Liver (tissue), 6 donors: ENCODE measurements at regions not wholly inside any gene's neighbourhood (a gene's known extent, or its start where the extent isn't known, plus 50 kb on each side); places are given as distances from the start of the nearest gene placed in this dataset.
"Not testable (repeated sequence)": the region's sequence is repeated elsewhere in the genome, so short reads cannot be mapped to it uniquely, and the experiment has no call there.

Experiments
- DNase-seq: peaks from one replicate; pipeline ENCODE4 v3.0.0-alpha.2; 2017; ENCODE audit warnings: low spot score
- H3K27ac ChIP-seq, 2 donors: one replicate each; pipeline ENCODE4 v1.7.0; 2013; ENCODE audit warnings: inconsistent platforms in 2 of 2, low read length in 2 of 2, control low read depth in 1 of 2, low read depth in 1 of 2, mild to moderate bottlenecking in 1 of 2
- H3K27me3 ChIP-seq, 4 donors: one replicate each; pipeline versions ENCODE4 v1.6.1 to v1.7.0; 2013; ENCODE audit warnings: low read length in 3 of 4, inconsistent platforms in 1 of 4, mild to moderate bottlenecking in 1 of 4, moderate library complexity in 1 of 4; ENCODE audit not compliant: control insufficient read depth in 4 of 4, insufficient read depth in 4 of 4
- H3K36me3 ChIP-seq, 4 donors: one replicate each; pipeline versions ENCODE4 v1.6.1 to v1.7.0; 2013; ENCODE audit warnings: low read length in 3 of 4, mild to moderate bottlenecking in 3 of 4, low read depth in 1 of 4, moderate library complexity in 1 of 4; ENCODE audit not compliant: control insufficient read depth in 4 of 4, insufficient read depth in 3 of 4
- H3K4me1 ChIP-seq, 4 donors: one replicate each; pipeline versions ENCODE4 v1.6.1 to v1.7.0; 2013; ENCODE audit warnings: low read length in 3 of 4, mild to moderate bottlenecking in 3 of 4, moderate library complexity in 1 of 4; ENCODE audit not compliant: control insufficient read depth in 4 of 4, insufficient read depth in 4 of 4
- H3K4me3 ChIP-seq, 3 donors: one replicate each; pipeline versions ENCODE4 v1.6.1 to v1.7.0; 2013; ENCODE audit warnings: low read length in 3 of 3, control low read depth in 1 of 3, low read depth in 1 of 3, mild to moderate bottlenecking in 1 of 3
- H3K9ac ChIP-seq, 2 donors: one replicate each; pipeline ENCODE4 v1.7.0; 2013; ENCODE audit warnings: low read length in 2 of 2, mild to moderate bottlenecking in 2 of 2, moderate library complexity in 2 of 2, control low read depth in 1 of 2, low read depth in 1 of 2
- H3K9me3 ChIP-seq, 4 donors: one replicate each; pipeline versions ENCODE4 v1.6.1 to v1.7.0; 2013; ENCODE audit warnings: low read length in 3 of 4; ENCODE audit not compliant: control insufficient read depth in 4 of 4
- WGBS: extraction: QIAGEN DNeasy Blood & Tissue Kit; methylation state at CpG from one replicate; pipeline ENCODE4 v1.1.7; 2013; 5-methylcytosine and 5-hydroxymethylcytosine counted together
- donor health status: healthy.
- donor health status: healthy.
- donor health status: healthy.

DNA sequence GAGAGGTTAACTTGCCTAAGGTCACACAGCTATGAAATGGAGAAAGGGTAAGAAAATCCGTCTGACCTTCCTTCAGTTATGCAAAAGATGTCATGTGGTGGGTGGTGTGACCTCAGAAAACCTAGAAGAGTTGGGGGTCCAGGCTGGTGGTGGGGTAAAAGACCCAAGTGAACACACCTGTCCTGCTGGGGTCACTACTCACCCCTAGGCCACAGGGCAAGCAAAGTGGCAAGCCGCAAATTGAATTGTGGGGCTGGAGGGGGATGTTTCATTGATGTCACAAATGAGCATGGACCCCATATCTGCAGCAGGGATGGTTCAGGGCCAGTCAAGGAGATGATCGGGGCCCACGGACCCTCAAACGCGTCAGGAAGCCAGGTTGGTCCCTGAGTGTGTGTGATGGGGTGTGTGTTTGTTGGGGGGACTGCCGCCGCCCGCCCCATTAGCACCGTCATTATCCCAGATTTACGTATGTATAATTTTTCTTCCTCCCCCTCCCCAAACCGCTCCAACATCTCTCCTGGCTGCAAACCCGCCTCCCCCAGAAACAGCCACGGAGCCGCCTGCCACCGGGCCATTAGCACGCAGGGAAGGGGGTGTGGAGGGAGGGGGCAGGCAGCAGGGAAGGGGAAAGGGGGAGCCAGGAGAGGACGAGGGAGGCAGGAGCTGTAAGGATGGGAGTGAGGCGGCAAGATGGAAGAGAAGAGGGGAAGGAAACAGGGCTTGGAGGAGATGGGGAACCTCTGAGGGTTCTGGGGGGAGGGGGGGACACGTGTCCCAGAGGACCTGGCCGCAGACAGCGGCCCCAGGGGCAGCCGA is 157.4 kb downstream of the CRLF3 start:
- not testable (repeated sequence) for DNase-seq, H3K4me1 ChIP-seq, H3K4me3 ChIP-seq

DNA sequence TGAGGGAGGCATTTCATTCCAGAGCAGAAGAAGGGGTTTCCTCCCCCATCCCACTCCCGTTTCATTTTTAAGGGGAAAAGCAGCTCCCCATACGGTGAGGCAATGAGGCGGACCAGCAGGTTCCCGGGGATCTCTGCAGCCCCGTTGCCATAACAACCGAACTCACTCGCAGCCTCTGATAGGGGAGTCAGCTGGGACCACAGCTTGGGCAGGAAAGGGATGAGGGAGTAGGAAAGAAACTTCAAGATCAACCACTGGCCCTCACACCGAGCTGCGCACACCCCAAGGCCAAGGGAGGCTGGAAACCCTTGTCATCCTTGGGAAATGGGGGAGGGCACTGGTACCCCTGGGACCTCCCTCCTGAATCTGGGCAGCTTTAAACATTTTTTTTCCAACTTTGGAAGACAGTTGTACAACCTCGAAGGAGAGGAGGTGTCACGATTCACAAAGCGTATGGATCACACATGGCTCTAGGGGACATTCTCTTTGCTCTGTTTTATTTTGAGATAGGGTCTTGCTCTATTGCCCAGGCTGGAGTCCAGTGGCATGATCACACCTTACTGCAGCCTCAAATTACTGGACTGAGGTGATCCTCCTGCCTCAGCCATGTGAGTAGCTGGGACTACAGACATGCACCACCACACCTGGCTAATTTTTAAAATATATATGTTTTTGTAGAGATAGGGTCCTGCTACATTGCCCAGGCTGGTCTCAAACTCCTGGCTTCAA is 160.6 kb downstream of the CRLF3 start:
- not testable (repeated sequence) for H3K4me1 ChIP-seq, H3K9ac ChIP-seq, H3K9me3 ChIP-seq, H3K27me3 ChIP-seq, DNase-seq, H3K27ac ChIP-seq, H3K36me3 ChIP-seq, H3K4me3 ChIP-seq
- WGBS = 27% methylated on average over 12 of the region's 12 CpGs

More for the DNA sequence above, 157.4 kb downstream of the CRLF3 start:
- not testable (repeated sequence) for H3K27ac ChIP-seq, H3K9me3 ChIP-seq, H3K36me3 ChIP-seq, H3K27me3 ChIP-seq, H3K9ac ChIP-seq
- 33% methylated on average over 22 of the region's 23 CpGs for WGBS

DNA sequence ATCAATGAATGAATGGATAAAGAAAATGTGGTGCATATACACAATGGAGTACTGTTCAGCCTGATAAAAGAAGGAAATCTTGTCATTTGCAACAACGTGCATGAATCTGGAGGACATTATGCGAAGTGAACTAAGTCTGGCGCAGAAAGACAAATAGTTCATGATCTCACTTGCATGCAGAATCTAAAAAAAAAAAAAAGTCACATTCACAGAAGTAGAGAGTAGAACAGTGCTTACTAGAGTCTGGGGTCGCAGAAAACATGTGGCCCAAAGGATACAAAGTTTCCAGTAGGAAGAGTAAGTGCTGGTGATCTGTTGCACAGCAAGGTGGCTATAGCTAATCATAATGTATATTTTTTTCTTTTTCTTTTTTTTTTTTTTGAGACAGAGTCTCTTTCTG is 167.3 kb downstream of the CRLF3 start:
- not testable (repeated sequence) for H3K27ac ChIP-seq, H3K27me3 ChIP-seq, H3K9ac ChIP-seq, H3K4me1 ChIP-seq, H3K9me3 ChIP-seq, DNase-seq, H3K36me3 ChIP-seq, H3K4me3 ChIP-seq
- 96% methylated on average over 3 of the region's 4 CpGs for WGBS

GRCh38 chr17:30653038-30653437 is 171.5 kb downstream of the CRLF3 start:
- H3K36me3 ChIP-seq, H3K4me3 ChIP-seq, H3K9ac ChIP-seq, H3K4me1 ChIP-seq, H3K9me3 ChIP-seq, H3K27me3 ChIP-seq, H3K27ac ChIP-seq, DNase-seq: not testable (repeated sequence)
- WGBS = 87% methylated on average over 1 of the region's 1 CpG

- not testable (repeated sequence) for H3K27ac ChIP-seq, H3K9ac ChIP-seq, H3K9me3 ChIP-seq, H3K4me1 ChIP-seq, H3K4me3 ChIP-seq, DNase-seq, H3K36me3 ChIP-seq, H3K27me3 ChIP-seq
- 85% methylated on average over 5 of the region's 7 CpGs for WGBS
These were observed 172.9 kb downstream of the GOSR1 start for GRCh38 chr17:30650149-30650548.

- not testable (repeated sequence) for H3K9ac ChIP-seq, H3K27ac ChIP-seq, DNase-seq, H3K27me3 ChIP-seq, H3K9me3 ChIP-seq, H3K4me1 ChIP-seq, H3K4me3 ChIP-seq, H3K36me3 ChIP-seq
- WGBS = 88% methylated on average over 7 of the region's 7 CpGs
These were observed 170.9 kb downstream of the GOSR1 start for GRCh38 chr17:30648015-30648620.

GRCh38 chr17:30645875-30646274 is 168.7 kb downstream of the GOSR1 start:
- H3K27ac ChIP-seq, H3K4me3 ChIP-seq, H3K9ac ChIP-seq, DNase-seq, H3K4me1 ChIP-seq, H3K9me3 ChIP-seq, H3K36me3 ChIP-seq, H3K27me3 ChIP-seq: not testable (repeated sequence)
- 15% methylated on average over 7 of the region's 7 CpGs for WGBS

GRCh38 chr17:30644713-30645112 is 167.5 kb downstream of the GOSR1 start:
- H3K36me3 ChIP-seq, H3K27ac ChIP-seq, DNase-seq, H3K9ac ChIP-seq, H3K4me3 ChIP-seq, H3K4me1 ChIP-seq, H3K9me3 ChIP-seq, H3K27me3 ChIP-seq: not testable (repeated sequence)
- WGBS = 13% methylated on average over 4 of the region's 8 CpGs
